GM13977 (cell line): ENCODE measurements at regions not wholly inside any gene's neighbourhood (a gene's known extent, or its start where the extent isn't known, plus 50 kb on each side); places are given as distances from the start of the nearest gene placed in this dataset.

ENCODE experiments used
- DNase-seq: peaks from one replicate; pipeline ENCODE4 v3.0.0; 2012; ENCODE audit warnings: low spot score
- in situ Hi-C: fragments of 300-500 bp; cut with MboI; formaldehyde crosslinking; loops from one replicate; pipeline ENCODE4 v1.12.0; 2022; ENCODE audit warnings: low sequenced_read_pairs, low pct_unique_long_range_greater_than_20kb, mixed read lengths, inconsistent platforms; ENCODE audit not compliant: unreplicated experiment
- TF ChIP-seq, protein P1 (sequence below): IDR thresholded peaks from 2 replicates; pipeline ENCODE4 v1.5.1; 2012; ENCODE audit warnings: mild to moderate bottlenecking, control low read depth; ENCODE audit not compliant: insufficient read depth; ENCODE audit errors: extremely low read depth, missing control alignments

DNA sequence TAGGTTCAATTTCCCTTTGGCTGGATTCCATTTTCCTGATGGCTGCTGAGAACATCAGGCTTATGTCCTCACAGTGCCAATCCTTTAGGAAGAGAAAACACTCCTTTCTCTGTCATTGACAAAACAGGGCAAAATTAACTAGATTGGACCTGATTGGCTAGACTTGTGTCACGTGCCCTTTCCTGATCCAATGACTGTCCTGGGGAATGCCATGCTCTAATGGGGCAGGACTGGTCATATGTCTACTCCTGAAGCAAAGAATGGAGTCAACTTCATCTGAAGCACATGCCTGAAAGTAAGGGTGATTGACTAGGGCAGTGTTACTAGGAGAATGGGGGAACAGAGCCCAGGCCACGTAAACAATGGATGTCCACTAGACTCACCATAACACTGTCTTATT is 220.4 kb downstream of the KDR start:
- in situ Hi-C loops = no loop called here
- no peak for DNase-seq
- TF ChIP-seq, protein P1, sequence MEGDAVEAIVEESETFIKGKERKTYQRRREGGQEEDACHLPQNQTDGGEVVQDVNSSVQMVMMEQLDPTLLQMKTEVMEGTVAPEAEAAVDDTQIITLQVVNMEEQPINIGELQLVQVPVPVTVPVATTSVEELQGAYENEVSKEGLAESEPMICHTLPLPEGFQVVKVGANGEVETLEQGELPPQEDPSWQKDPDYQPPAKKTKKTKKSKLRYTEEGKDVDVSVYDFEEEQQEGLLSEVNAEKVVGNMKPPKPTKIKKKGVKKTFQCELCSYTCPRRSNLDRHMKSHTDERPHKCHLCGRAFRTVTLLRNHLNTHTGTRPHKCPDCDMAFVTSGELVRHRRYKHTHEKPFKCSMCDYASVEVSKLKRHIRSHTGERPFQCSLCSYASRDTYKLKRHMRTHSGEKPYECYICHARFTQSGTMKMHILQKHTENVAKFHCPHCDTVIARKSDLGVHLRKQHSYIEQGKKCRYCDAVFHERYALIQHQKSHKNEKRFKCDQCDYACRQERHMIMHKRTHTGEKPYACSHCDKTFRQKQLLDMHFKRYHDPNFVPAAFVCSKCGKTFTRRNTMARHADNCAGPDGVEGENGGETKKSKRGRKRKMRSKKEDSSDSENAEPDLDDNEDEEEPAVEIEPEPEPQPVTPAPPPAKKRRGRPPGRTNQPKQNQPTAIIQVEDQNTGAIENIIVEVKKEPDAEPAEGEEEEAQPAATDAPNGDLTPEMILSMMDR = no peak

DNA sequence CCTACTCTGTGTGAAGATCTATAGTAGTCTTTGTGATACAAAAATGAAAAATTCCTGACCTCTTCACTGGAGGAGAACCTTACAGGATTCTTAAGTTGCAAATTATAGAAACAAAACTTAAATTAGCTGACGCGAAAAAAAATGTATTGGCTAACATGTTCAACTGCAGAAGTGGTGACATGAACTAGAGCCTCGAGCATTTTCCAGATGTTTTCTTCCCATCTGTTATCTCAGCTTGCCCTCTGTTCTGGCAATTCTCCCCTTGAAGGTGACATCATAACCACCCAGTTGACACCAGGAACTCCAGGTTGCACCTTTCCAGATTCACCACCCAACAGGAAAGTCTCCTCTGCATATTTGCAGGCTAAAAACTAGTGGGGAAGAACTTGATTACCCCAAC is 222.4 kb downstream of the KDR start:
- no peak for DNase-seq
- TF ChIP-seq, protein P1 = no peak
- in situ Hi-C loops = no loop called here

DNA sequence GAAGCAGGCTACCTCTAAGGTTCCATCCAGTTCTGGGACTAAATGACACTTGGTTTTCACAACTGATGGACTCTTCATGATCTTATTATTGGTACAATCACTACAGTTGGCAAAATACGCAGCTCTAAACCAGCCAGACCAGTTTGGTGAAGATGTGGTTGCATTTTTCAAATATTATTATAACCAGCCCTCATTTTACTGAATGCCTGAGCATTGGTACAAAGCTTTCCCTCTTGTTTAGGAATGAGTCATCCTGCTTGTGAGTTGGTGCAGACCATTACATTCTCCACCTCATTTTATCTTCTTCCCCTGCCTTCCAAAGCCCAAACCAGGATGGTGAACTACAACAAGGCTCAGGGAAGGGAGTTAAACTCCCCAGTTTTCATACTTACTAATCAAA is 223.1 kb downstream of the KDR start:
- in situ Hi-C loops = no loop called here
- no peak for DNase-seq
- TF ChIP-seq, protein P1 = no peak

DNA sequence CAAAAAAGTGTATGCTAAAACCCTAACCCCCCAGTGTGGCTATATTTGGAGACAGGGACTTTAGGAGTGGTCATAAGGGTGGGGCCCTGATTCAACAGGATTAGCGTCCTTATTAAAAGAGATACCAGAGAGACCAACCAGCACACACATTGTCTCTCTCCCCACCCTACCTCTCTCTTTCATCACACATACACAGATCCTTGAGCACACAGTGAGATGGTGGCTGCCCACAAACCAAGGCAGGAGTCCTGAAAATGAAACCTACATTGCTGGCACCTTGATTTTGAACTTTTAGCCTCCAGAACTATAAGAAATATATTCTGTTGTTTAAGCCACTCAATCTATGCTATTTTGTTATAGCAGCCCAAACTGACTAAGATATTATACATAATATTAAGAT is 224.2 kb downstream of the KDR start:
- DNase-seq = no peak
- in situ Hi-C loops = no loop called here
- TF ChIP-seq, protein P1 = no peak

DNA sequence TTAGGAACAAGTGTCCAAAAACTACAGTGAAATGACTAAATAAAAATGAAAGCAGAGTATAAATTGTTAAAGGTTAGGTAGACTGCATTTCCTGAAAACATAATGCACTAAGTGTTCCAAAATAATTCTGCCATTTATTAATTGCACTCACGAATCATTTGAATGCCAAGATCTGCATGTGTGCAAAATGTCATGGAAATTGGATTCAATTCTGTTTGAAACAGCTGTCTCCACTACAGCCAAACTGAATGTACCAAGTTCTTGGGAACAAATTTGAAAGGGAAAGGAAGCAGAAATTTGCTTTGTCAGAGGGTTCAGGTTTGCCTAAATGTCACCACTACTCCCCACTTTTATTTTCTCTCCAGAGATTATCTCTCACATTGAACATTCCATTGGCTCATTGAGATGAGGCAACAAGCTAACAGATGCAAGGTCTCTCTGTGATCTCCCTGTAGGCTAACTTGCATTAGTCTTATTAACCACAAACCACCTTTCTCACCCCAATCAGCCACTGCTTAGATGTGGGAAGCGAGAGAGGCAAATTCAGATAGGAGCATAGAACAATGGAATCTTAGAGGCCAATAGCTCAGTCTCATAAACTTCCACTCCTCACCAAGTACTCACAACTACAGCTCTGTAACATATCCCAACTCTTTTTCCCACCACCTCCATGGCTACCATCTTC is 226.6 kb downstream of the KDR start:
- TF ChIP-seq, protein P1 = no peak
- in situ Hi-C loops = no loop called here
- DNase-seq = no peak

DNA sequence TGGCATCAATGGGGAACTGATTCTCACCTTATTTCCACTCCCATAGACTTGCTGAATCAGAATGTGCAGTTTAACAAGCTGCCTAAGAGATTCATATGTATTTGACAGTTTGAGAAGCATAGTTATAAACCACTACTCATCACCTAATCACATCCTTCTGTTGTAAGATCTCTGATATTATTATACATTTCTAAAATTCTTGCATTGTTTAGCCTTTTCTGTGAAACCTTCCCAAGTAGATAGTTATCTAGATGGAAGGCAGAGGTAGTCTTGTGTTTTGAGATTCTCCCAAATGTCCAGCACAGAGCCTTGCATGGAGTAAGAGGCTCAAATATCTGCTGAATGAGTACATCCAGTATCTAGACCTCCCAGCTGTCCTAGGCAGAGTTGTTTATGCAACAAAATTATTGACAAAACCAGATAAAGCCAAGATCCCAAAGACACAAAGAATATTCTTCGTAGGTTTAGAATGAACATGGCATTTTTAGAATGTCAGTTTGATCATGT is 227.3 kb downstream of the KDR start:
- in situ Hi-C loops = no loop called here
- DNase-seq = no peak
- TF ChIP-seq, protein P1 = no peak
